ENCODE measurements at regions not wholly inside any gene's neighbourhood (a gene's known extent, or its start where the extent isn't known, plus 50 kb on each side); places are given as distances from the start of the nearest gene placed in this dataset.

GRCh38 chr5:28831042-28831441 lies 1792.7 kb upstream of the CDH9 start:
- H3K23ac ChIP-seq (ENCODE audit: insufficient read length, low read depth, low read length), result no peak overlapping the region
- no peaks in the 10 kb centered on the region for H3K27me3 ChIP-seq (ENCODE audit: insufficient read depth, low read length)
- H3K23me2 ChIP-seq (ENCODE audit: insufficient read length, low read depth, low read length, poor library complexity, severe bottlenecking), result no peaks in the 10 kb centered on the region
- H3K9me3 Mint-ChIP-seq, result peaks cover 9 to 10% of the 10 kb centered on the region in 2 experiments; a peak in 4 of 5 replicates
- H3K9me3 ChIP-seq (ENCODE audit: control insufficient read depth, low read depth, low read length), result no peaks in the 10 kb centered on the region
- no peak overlapping the region for H4K5ac ChIP-seq (ENCODE audit: insufficient read length, low read depth, low read length)
- H2BK15ac ChIP-seq (ENCODE audit: low read depth, low read length), result no peak overlapping the region
- H3K4me1 Mint-ChIP-seq, result peaks cover 0 to 2% of the 10 kb centered on the region in 2 experiments; a peak in 1 of 4 replicates
- no peak overlapping the region for H2BK120ac ChIP-seq (ENCODE audit: low read depth, low read length, poor library complexity, severe bottlenecking)
- no peak overlapping the region for H2BK12ac ChIP-seq (ENCODE audit: insufficient read length, low read depth, low read length)
- no peak overlapping the region for H2BK5ac ChIP-seq (ENCODE audit: insufficient read length, low read length)
- H3K36me3 Mint-ChIP-seq (ENCODE audit: insufficient read depth in 1 of 3, low read depth in 3 of 3), result peaks cover 0 to 2% (median 0%) of the 10 kb centered on the region in 3 experiments; a peak in 2 of 7 replicates
- no peak overlapping the region for H3K9ac ChIP-seq (ENCODE audit: extremely low read depth, insufficient read length, low read length)
- H3T11ph ChIP-seq (ENCODE audit: low read length), result no peak overlapping the region
- H2BK20ac ChIP-seq (ENCODE audit: low read depth, low read length, poor library complexity, severe bottlenecking), result no peak overlapping the region
- no peaks in the 10 kb centered on the region for H3K4me1 ChIP-seq (ENCODE audit: insufficient read depth, low read length)
- no peak overlapping the region for H3K18ac ChIP-seq (ENCODE audit: insufficient read length, low read depth, low read length)
- H3K4ac ChIP-seq (ENCODE audit: low read depth, low read length), result no peak overlapping the region
- H2AK5ac ChIP-seq (ENCODE audit: insufficient read length, low read length), result no peak overlapping the region
- WGBS (ENCODE audit: extremely low coverage, insufficient read length, low lambda C conversion rate), result no CpG with 5 or more reads among the region's 4 CpGs
- no peak overlapping the region for H3K4me3 Mint-ChIP-seq
- no peaks in the 10 kb centered on the region for H3K27me3 Mint-ChIP-seq (ENCODE audit: low read depth)
- H3K27ac Mint-ChIP-seq, result peak overlapping the region in 1 of 3 experiments; percentile 80; a peak in 1 of 7 replicates
- H4K8ac ChIP-seq (replicated peaks; ENCODE audit: insufficient read length, low read depth, low read length), result no peak overlapping the region
- H4K91ac ChIP-seq (ENCODE audit: insufficient read length, low read depth, low read length), result no peak overlapping the region
- no peaks in the 10 kb centered on the region for H3K79me2 ChIP-seq (ENCODE audit: insufficient read depth, low read length)
- H3K27ac ChIP-seq (ENCODE audit: insufficient read length, low read depth, low read length), result no peak overlapping the region
- H3K56ac ChIP-seq (ENCODE audit: insufficient read length, low read depth, low read length), result no peak overlapping the region
- H4K20me1 ChIP-seq (ENCODE audit: control insufficient read depth, insufficient read depth, insufficient read length), result no peaks in the 10 kb centered on the region
- no peak overlapping the region for H3K4me2 ChIP-seq (ENCODE audit: insufficient read depth, insufficient read length, low read length)
- no peaks in the 10 kb centered on the region for H3K79me1 ChIP-seq (ENCODE audit: insufficient read depth, low read depth, low read length, poor library complexity, severe bottlenecking)
- TF ChIP-seq, protein P1, sequence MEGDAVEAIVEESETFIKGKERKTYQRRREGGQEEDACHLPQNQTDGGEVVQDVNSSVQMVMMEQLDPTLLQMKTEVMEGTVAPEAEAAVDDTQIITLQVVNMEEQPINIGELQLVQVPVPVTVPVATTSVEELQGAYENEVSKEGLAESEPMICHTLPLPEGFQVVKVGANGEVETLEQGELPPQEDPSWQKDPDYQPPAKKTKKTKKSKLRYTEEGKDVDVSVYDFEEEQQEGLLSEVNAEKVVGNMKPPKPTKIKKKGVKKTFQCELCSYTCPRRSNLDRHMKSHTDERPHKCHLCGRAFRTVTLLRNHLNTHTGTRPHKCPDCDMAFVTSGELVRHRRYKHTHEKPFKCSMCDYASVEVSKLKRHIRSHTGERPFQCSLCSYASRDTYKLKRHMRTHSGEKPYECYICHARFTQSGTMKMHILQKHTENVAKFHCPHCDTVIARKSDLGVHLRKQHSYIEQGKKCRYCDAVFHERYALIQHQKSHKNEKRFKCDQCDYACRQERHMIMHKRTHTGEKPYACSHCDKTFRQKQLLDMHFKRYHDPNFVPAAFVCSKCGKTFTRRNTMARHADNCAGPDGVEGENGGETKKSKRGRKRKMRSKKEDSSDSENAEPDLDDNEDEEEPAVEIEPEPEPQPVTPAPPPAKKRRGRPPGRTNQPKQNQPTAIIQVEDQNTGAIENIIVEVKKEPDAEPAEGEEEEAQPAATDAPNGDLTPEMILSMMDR (conservative IDR thresholded peaks at IDR 0.05), result no peak
- H2AFZ ChIP-seq (ENCODE audit: low read length), result no peak overlapping the region
- H3K14ac ChIP-seq (ENCODE audit: insufficient read depth, low read length), result no peak overlapping the region
- no peak for DNase-seq

All from H9 (cell line).